Mucosa of descending colon (tissue), 3 donors: ENCODE measurements at regions not wholly inside any gene's neighbourhood (a gene's known extent, or its start where the extent isn't known, plus 50 kb on each side); places are given as distances from the start of the nearest gene placed in this dataset.

ENCODE experiments used
- ATAC-seq: fragments of 200-7000 bp; cut with Tn5 transposase; one replicate; pipeline ENCODE4 v1.9.1; 2020; ENCODE audit warnings: mild to moderate bottlenecking, moderate library complexity
- DNase-seq, 3 donors: peaks; one replicate each; pipeline ENCODE4 v3.0.0-alpha.2; 2020
- H3K36me3 ChIP-seq: fragments of 200-600 bp; one replicate; pipeline ENCODE4 v1.8.0; 2021; ENCODE audit warnings: low read depth, mild to moderate bottlenecking
- H3K4me1 ChIP-seq: fragments of 200-600 bp; one replicate; pipeline ENCODE4 v1.8.0; 2021; ENCODE audit warnings: low read depth, mild to moderate bottlenecking
- H3K4me3 ChIP-seq: fragments of 200-600 bp; one replicate; pipeline ENCODE4 v1.8.0; 2021; ENCODE audit warnings: mild to moderate bottlenecking
- H3K9me3 ChIP-seq: fragments of 200-600 bp; one replicate; pipeline ENCODE4 v1.8.0; 2021; ENCODE audit warnings: mild to moderate bottlenecking
- CTCF ChIP-seq: fragments of 200-600 bp; IDR thresholded peaks from one replicate; pipeline ENCODE4 v1.8.0; 2022; ENCODE audit warnings: antibody characterized with exemption, mild to moderate bottlenecking
- intact Hi-C, 2 donors: fragments of 100-400 bp; cut with DNase I in 1 of 2; cut with micrococcal nuclease in 1 of 2; formaldehyde crosslinking; loops; one replicate each; pipeline versions ENCODE4 v1.11.0 to v1.11.1; 2022; cut with DNase I, micrococcal nuclease
- donor health status: DM: no; HTN: no; CAD: no; lungs with moderate emphysema.
- donor health status: DM: no; HTN: no; CAD: no.
- donor health status: DM: no; HTN: yes; CAD: no.

- ATAC-seq (no peak), DNase-seq (no peak)
- intact Hi-C loops = no loop called here
- no peaks in the 10 kb centered on the region for H3K36me3 ChIP-seq
- no peaks in the 10 kb centered on the region for H3K9me3 ChIP-seq
- H3K4me3 ChIP-seq = no peak overlapping the region
- no peak for TF ChIP-seq CTCF
- H3K4me1 ChIP-seq = no peaks in the 10 kb centered on the region
Observed at GRCh38 chr15:56530157-56530556, 65.2 kb upstream of the MNS1 start.

GRCh38 chr15:56528136-56528535 is 63.2 kb upstream of the MNS1 start:
- no peaks in the 10 kb centered on the region for H3K9me3 ChIP-seq
- intact Hi-C loops = no loop called here
- no peaks in the 10 kb centered on the region for H3K4me1 ChIP-seq
- TF ChIP-seq CTCF = no peak
- DNase-seq = no peak
- no peak overlapping the region for H3K4me3 ChIP-seq
- no peak for ATAC-seq
- H3K36me3 ChIP-seq = no peaks in the 10 kb centered on the region

- intact Hi-C loops = no loop called here
- no peaks in the 10 kb centered on the region for H3K9me3 ChIP-seq
- no peak for TF ChIP-seq CTCF
- ATAC-seq (no peak), DNase-seq (no peak)
- H3K4me1 ChIP-seq = no peaks in the 10 kb centered on the region
- H3K4me3 ChIP-seq = no peak overlapping the region
- no peaks in the 10 kb centered on the region for H3K36me3 ChIP-seq
Observed at GRCh38 chr15:56524915-56525314, 60.0 kb upstream of the MNS1 start.

- Histone ChIP-seq H3K9me3 (no peaks in the 10 kb centered on the region), H3K36me3 (no peaks in the 10 kb centered on the region), H3K4me3 (no peak overlapping the region), H3K4me1 (no peaks in the 10 kb centered on the region)
- intact Hi-C loops = no loop called here
- ATAC-seq (no peak), DNase-seq (no peak)
- no peak for TF ChIP-seq CTCF
Observed at GRCh38 chr15:56523521-56523920, 58.6 kb upstream of the MNS1 start.

GRCh38 chr15:56519000-56519399 is 54.1 kb upstream of the MNS1 start:
- H3K4me3 ChIP-seq = no peak overlapping the region
- DNase-seq (no peak), ATAC-seq (no peak)
- no peaks in the 10 kb centered on the region for H3K9me3 ChIP-seq
- no peak for TF ChIP-seq CTCF
- no peaks in the 10 kb centered on the region for H3K36me3 ChIP-seq
- intact Hi-C loops = no loop called here
- H3K4me1 ChIP-seq = no peaks in the 10 kb centered on the region
